ENCODE measurements at regions not wholly inside any gene's neighbourhood (a gene's known extent, or its start where the extent isn't known, plus 50 kb on each side); places are given as distances from the start of the nearest gene placed in this dataset.
"Not testable (repeated sequence)": the region's sequence is repeated elsewhere in the genome, so short reads cannot be mapped to it uniquely, and the experiment has no call there.

GRCh38 chr1:78203410-78203982, 157.7 kb downstream of the GIPC2 start:
- not testable (repeated sequence) for DNase-seq (ENCODE audit: low read depth)

- no peak for DNase-seq (ENCODE audit: low read depth)
Observed at GRCh38 chr1:78210175-78210574, 164.4 kb downstream of the GIPC2 start.

GRCh38 chr1:78211483-78212092, 165.8 kb downstream of the GIPC2 start:
- DNase-seq (ENCODE audit: low read depth): no peak

GRCh38 chr1:78214334-78214733, 168.6 kb downstream of the GIPC2 start:
- DNase-seq (ENCODE audit: low read depth): no peak

GRCh38 chr1:78222225-78222959, 176.6 kb downstream of the GIPC2 start:
- no peak for DNase-seq (ENCODE audit: low read depth)

GRCh38 chr1:78222960-78223358, 177.2 kb downstream of the GIPC2 start:
- no peak for DNase-seq (ENCODE audit: low read depth)

- DNase-seq (ENCODE audit: low read depth): no peak
Observed at GRCh38 chr1:78223417-78224215, 177.8 kb downstream of the GIPC2 start.

GRCh38 chr1:78224246-78224785, 178.6 kb downstream of the GIPC2 start:
- DNase-seq (ENCODE audit: low read depth): no peak

GRCh38 chr1:78224861-78225552, 179.2 kb downstream of the GIPC2 start:
- no peak for DNase-seq (ENCODE audit: low read depth)

GRCh38 chr1:78226784-78227183, 181.0 kb downstream of the GIPC2 start:
- DNase-seq (ENCODE audit: low read depth): no peak

- DNase-seq (ENCODE audit: low read depth): no peak
Observed at GRCh38 chr1:78227705-78228635, 182.2 kb downstream of the GIPC2 start.

GRCh38 chr1:78229344-78229743, 183.6 kb downstream of the GIPC2 start:
- DNase-seq (ENCODE audit: low read depth): no peak

- DNase-seq (ENCODE audit: low read depth): no peak
Observed at GRCh38 chr1:78231477-78231876, 185.7 kb downstream of the GIPC2 start.

GRCh38 chr1:78231894-78232293, 186.1 kb downstream of the GIPC2 start:
- no peak for DNase-seq (ENCODE audit: low read depth)

GRCh38 chr1:78232630-78233029, 186.9 kb downstream of the GIPC2 start:
- DNase-seq (ENCODE audit: low read depth): no peak

- no peak for DNase-seq (ENCODE audit: low read depth)
Observed at GRCh38 chr1:78234496-78234895, 188.7 kb downstream of the GIPC2 start.

- no peak for DNase-seq (ENCODE audit: low read depth)
Observed at GRCh38 chr1:78236716-78237115, 190.9 kb downstream of the GIPC2 start.

GRCh38 chr1:78237364-78237916, 191.7 kb downstream of the GIPC2 start:
- DNase-seq (ENCODE audit: low read depth): no peak

GRCh38 chr1:78240191-78240590, 194.4 kb downstream of the GIPC2 start:
- DNase-seq (ENCODE audit: low read depth): no peak

GRCh38 chr1:78240755-78241154, 195.0 kb downstream of the GIPC2 start:
- no peak for DNase-seq (ENCODE audit: low read depth)

Data from CMK (cell line).